Astrocyte (in vitro differentiated cells and primary cell): ENCODE measurements at regions not wholly inside any gene's neighbourhood (a gene's known extent, or its start where the extent isn't known, plus 50 kb on each side); places are given as distances from the start of the nearest gene placed in this dataset.

ENCODE experiments used
- EZH2 ChIP-seq: IDR thresholded peaks from 2 replicates; pipeline ENCODE4 v1.6.1; 2012; ENCODE audit warnings: mild to moderate bottlenecking, low read length, inconsistent platforms; ENCODE audit not compliant: insufficient read depth
- TF ChIP-seq, protein P1 (sequence below): IDR thresholded peaks from 2 replicates; pipeline ENCODE4 v1.5.1; 2011; ENCODE audit warnings: low read depth, mild to moderate bottlenecking, inconsistent platforms, low read length, moderate library complexity; ENCODE audit not compliant: insufficient read depth

- no peak for TF ChIP-seq EZH2
- TF ChIP-seq, protein P1, sequence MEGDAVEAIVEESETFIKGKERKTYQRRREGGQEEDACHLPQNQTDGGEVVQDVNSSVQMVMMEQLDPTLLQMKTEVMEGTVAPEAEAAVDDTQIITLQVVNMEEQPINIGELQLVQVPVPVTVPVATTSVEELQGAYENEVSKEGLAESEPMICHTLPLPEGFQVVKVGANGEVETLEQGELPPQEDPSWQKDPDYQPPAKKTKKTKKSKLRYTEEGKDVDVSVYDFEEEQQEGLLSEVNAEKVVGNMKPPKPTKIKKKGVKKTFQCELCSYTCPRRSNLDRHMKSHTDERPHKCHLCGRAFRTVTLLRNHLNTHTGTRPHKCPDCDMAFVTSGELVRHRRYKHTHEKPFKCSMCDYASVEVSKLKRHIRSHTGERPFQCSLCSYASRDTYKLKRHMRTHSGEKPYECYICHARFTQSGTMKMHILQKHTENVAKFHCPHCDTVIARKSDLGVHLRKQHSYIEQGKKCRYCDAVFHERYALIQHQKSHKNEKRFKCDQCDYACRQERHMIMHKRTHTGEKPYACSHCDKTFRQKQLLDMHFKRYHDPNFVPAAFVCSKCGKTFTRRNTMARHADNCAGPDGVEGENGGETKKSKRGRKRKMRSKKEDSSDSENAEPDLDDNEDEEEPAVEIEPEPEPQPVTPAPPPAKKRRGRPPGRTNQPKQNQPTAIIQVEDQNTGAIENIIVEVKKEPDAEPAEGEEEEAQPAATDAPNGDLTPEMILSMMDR, result no peak
These were observed 141.8 kb downstream of the ACKR3 start for GRCh38 chr2:236711440-236711839.
